CD4-positive, CD25-positive, alpha-beta regulatory T cell (primary cell): ENCODE measurements at regions not wholly inside any gene's neighbourhood (a gene's known extent, or its start where the extent isn't known, plus 50 kb on each side); places are given as distances from the start of the nearest gene placed in this dataset.

Source experiments
- ATAC-seq, 2 donors: fragments of 150-1000 bp; cut with Tn5 transposase; one replicate each; pipeline ENCODE4 v1.10.0; 2021; ENCODE audit warnings: low read depth in 2 of 2, moderate number of reproducible peaks in 2 of 2, moderate library complexity in 1 of 2
- DNase-seq, 3 donors: peaks; one replicate each; pipeline versions ENCODE4 v3.0.0 to v3.0.0-alpha.2; 2012 to 2022; ENCODE audit warnings: mixed read lengths in 1 of 3
- H3K27ac ChIP-seq: one replicate; pipeline ENCODE4 v1.7.0; 2013; ENCODE audit warnings: mild to moderate bottlenecking, low read length; ENCODE audit not compliant: insufficient read depth, poor library complexity, severe bottlenecking
- H3K27me3 ChIP-seq: one replicate; pipeline ENCODE4 v1.7.0; 2013; ENCODE audit warnings: low read length; ENCODE audit not compliant: control insufficient read depth, insufficient read depth
- H3K36me3 ChIP-seq: one replicate; pipeline ENCODE4 v1.7.0; 2013; ENCODE audit warnings: mild to moderate bottlenecking, low read length, moderate library complexity; ENCODE audit not compliant: control insufficient read depth, insufficient read depth
- H3K4me1 ChIP-seq: 2 replicates; pipeline ENCODE4 v1.7.0; 2013; ENCODE audit warnings: mild to moderate bottlenecking, low read length; ENCODE audit not compliant: insufficient read depth, control insufficient read depth, poor library complexity, severe bottlenecking
- H3K4me3 ChIP-seq: one replicate; pipeline ENCODE4 v1.7.0; 2013; ENCODE audit warnings: low read depth, mild to moderate bottlenecking, low read length, moderate library complexity
- H3K9me3 ChIP-seq, 2 experiments: 1 replicate in 1 of 2; 2 replicates in 1 of 2; pipeline ENCODE4 v1.7.0; 2013; ENCODE audit warnings: low read length in 2 of 2, mild to moderate bottlenecking in 1 of 2, moderate library complexity in 1 of 2; ENCODE audit not compliant: control insufficient read depth in 2 of 2
- H3K27ac Mint-ChIP-seq, 3 donors: one replicate each; pipeline ENCODE4 v1.8.0; 2020 to 2022; ENCODE audit warnings: mild to moderate bottlenecking in 3 of 3, mixed read lengths in 3 of 3, moderate library complexity in 2 of 3
- H3K27me3 Mint-ChIP-seq: one replicate; pipeline ENCODE4 v1.8.0; 2022; ENCODE audit warnings: mild to moderate bottlenecking, mixed read lengths
- H3K36me3 Mint-ChIP-seq: one replicate; pipeline ENCODE4 v1.8.0; 2020; ENCODE audit warnings: mixed read lengths
- H3K4me1 Mint-ChIP-seq, 4 donors: one replicate each; pipeline ENCODE4 v1.8.0; 2020 to 2022; ENCODE audit warnings: mixed read lengths in 4 of 4, mild to moderate bottlenecking in 1 of 4
- H3K4me3 Mint-ChIP-seq, 4 donors: one replicate each; pipeline ENCODE4 v1.8.0; 2020 to 2022; ENCODE audit warnings: mild to moderate bottlenecking in 4 of 4, mixed read lengths in 4 of 4, moderate library complexity in 3 of 4
- H3K9me3 Mint-ChIP-seq, 7 donors: one replicate each; pipeline ENCODE4 v1.8.0; 2020 to 2022; ENCODE audit warnings: mixed read lengths in 7 of 7, mild to moderate bottlenecking in 3 of 7, moderate library complexity in 2 of 7

- Mint-ChIP-seq H3K9me3 (peaks cover 0 to 5% (median 0%) of the 10 kb centered on the region in 7 donors), H3K27me3 (no peaks in the 10 kb centered on the region), H3K36me3 (no peaks in the 10 kb centered on the region), H3K4me1 (peaks cover 0 to 2% (median 0%) of the 10 kb centered on the region in 4 donors), H3K4me3 (no peak overlapping the region), H3K27ac (no peak overlapping the region)
- no peak overlapping the region for H3K4me3 ChIP-seq
- no peaks in the 10 kb centered on the region for H3K4me1 ChIP-seq
- no peaks in the 10 kb centered on the region for H3K9me3 ChIP-seq
- no peaks in the 10 kb centered on the region for H3K36me3 ChIP-seq
- no peak overlapping the region for H3K27ac ChIP-seq
- H3K27me3 ChIP-seq, result no peaks in the 10 kb centered on the region
- DNase-seq (no peak), ATAC-seq (no peak)
These were observed 273.6 kb upstream of the RGMB start for GRCh38 chr5:98499892-98500291.

- Histone ChIP-seq H3K4me3 (no peak overlapping the region), H3K9me3 (no peaks in the 10 kb centered on the region), H3K27ac (no peak overlapping the region), H3K4me1 (no peaks in the 10 kb centered on the region), H3K36me3 (no peaks in the 10 kb centered on the region), H3K27me3 (no peaks in the 10 kb centered on the region)
- Mint-ChIP-seq H3K4me1 (peaks cover 0 to 2% (median 0%) of the 10 kb centered on the region in 4 donors), H3K9me3 (peaks cover 0 to 3% (median 0%) of the 10 kb centered on the region in 7 donors), H3K4me3 (no peak overlapping the region), H3K27me3 (no peaks in the 10 kb centered on the region), H3K27ac (no peak overlapping the region), H3K36me3 (no peaks in the 10 kb centered on the region)
- ATAC-seq (no peak), DNase-seq (no peak)
These were observed 272.7 kb upstream of the RGMB start for GRCh38 chr5:98500811-98501210.

- H3K36me3 Mint-ChIP-seq, result no peaks in the 10 kb centered on the region
- H3K9me3 Mint-ChIP-seq, result peaks cover 0 to 2% (median 0%) of the 10 kb centered on the region in 7 donors
- H3K9me3 ChIP-seq, result no peaks in the 10 kb centered on the region
- no peak overlapping the region for H3K27ac ChIP-seq
- no peaks in the 10 kb centered on the region for H3K27me3 ChIP-seq
- H3K27ac Mint-ChIP-seq, result no peak overlapping the region
- H3K4me1 ChIP-seq, result no peaks in the 10 kb centered on the region
- H3K4me3 Mint-ChIP-seq, result no peak overlapping the region
- H3K4me1 Mint-ChIP-seq, result peaks cover 0 to 2% (median 0%) of the 10 kb centered on the region in 4 donors
- ATAC-seq (no peak), DNase-seq (no peak)
- no peaks in the 10 kb centered on the region for H3K36me3 ChIP-seq
- H3K27me3 Mint-ChIP-seq, result no peaks in the 10 kb centered on the region
- no peak overlapping the region for H3K4me3 ChIP-seq
These were observed 269.8 kb upstream of the RGMB start for GRCh38 chr5:98503616-98504015.

- H3K4me3 ChIP-seq, result no peak overlapping the region
- H3K27me3 ChIP-seq, result no peaks in the 10 kb centered on the region
- no peaks in the 10 kb centered on the region for H3K36me3 ChIP-seq
- ATAC-seq (no peak), DNase-seq (no peak)
- H3K4me1 ChIP-seq, result no peaks in the 10 kb centered on the region
- Mint-ChIP-seq H3K36me3 (no peaks in the 10 kb centered on the region), H3K27me3 (no peaks in the 10 kb centered on the region), H3K27ac (no peak overlapping the region), H3K4me1 (peaks cover 0 to 2% (median 0%) of the 10 kb centered on the region in 4 donors), H3K4me3 (no peak overlapping the region), H3K9me3 (peaks cover 0 to 2% (median 0%) of the 10 kb centered on the region in 7 donors)
- H3K27ac ChIP-seq, result no peak overlapping the region
- H3K9me3 ChIP-seq, result no peaks in the 10 kb centered on the region
These were observed 269.0 kb upstream of the RGMB start for GRCh38 chr5:98504505-98504904.

GRCh38 chr5:98510143-98510985 lies 263.1 kb upstream of the RGMB start:
- Mint-ChIP-seq H3K4me3 (no peak overlapping the region), H3K27me3 (no peaks in the 10 kb centered on the region), H3K36me3 (no peaks in the 10 kb centered on the region), H3K9me3 (peaks cover 0 to 2% (median 1%) of the 10 kb centered on the region in 7 donors), H3K27ac (no peak overlapping the region), H3K4me1 (no peaks in the 10 kb centered on the region)
- H3K9me3 ChIP-seq, result no peaks in the 10 kb centered on the region
- no peaks in the 10 kb centered on the region for H3K27me3 ChIP-seq
- no peaks in the 10 kb centered on the region for H3K4me1 ChIP-seq
- DNase-seq, result no peak
- no peaks in the 10 kb centered on the region for H3K36me3 ChIP-seq
- no peak overlapping the region for H3K4me3 ChIP-seq
- ATAC-seq, result peak in 1 of 2 donors; percentile 24
- H3K27ac ChIP-seq, result no peak overlapping the region

- Mint-ChIP-seq H3K4me1 (no peaks in the 10 kb centered on the region), H3K9me3 (peaks cover 0 to 3% (median 0%) of the 10 kb centered on the region in 7 donors), H3K27ac (no peak overlapping the region), H3K36me3 (no peaks in the 10 kb centered on the region), H3K27me3 (no peaks in the 10 kb centered on the region), H3K4me3 (no peak overlapping the region)
- H3K4me1 ChIP-seq, result no peaks in the 10 kb centered on the region
- no peak overlapping the region for H3K27ac ChIP-seq
- no peak for DNase-seq
- no peak overlapping the region for H3K4me3 ChIP-seq
- ATAC-seq, result no peak
- no peaks in the 10 kb centered on the region for H3K27me3 ChIP-seq
- no peaks in the 10 kb centered on the region for H3K36me3 ChIP-seq
- no peaks in the 10 kb centered on the region for H3K9me3 ChIP-seq
These were observed 260.1 kb upstream of the RGMB start for GRCh38 chr5:98513380-98513779.

- Histone ChIP-seq H3K27ac (no peak overlapping the region), H3K4me3 (no peak overlapping the region), H3K9me3 (no peaks in the 10 kb centered on the region), H3K27me3 (no peaks in the 10 kb centered on the region), H3K4me1 (no peaks in the 10 kb centered on the region), H3K36me3 (no peaks in the 10 kb centered on the region)
- H3K4me3 Mint-ChIP-seq, result no peak overlapping the region
- no peak overlapping the region for H3K27ac Mint-ChIP-seq
- DNase-seq, result no peak
- H3K36me3 Mint-ChIP-seq, result no peaks in the 10 kb centered on the region
- no peak for ATAC-seq
- H3K9me3 Mint-ChIP-seq, result peaks cover 0 to 2% (median 0%) of the 10 kb centered on the region in 7 donors
- H3K4me1 Mint-ChIP-seq, result no peaks in the 10 kb centered on the region
- H3K27me3 Mint-ChIP-seq, result no peaks in the 10 kb centered on the region
These were observed 259.2 kb upstream of the RGMB start for GRCh38 chr5:98514215-98514614.

- no peak overlapping the region for H3K4me3 ChIP-seq
- no peaks in the 10 kb centered on the region for H3K36me3 Mint-ChIP-seq
- no peaks in the 10 kb centered on the region for H3K9me3 ChIP-seq
- H3K36me3 ChIP-seq, result no peaks in the 10 kb centered on the region
- H3K27ac ChIP-seq, result no peak overlapping the region
- H3K27me3 ChIP-seq, result no peaks in the 10 kb centered on the region
- no peak overlapping the region for H3K4me3 Mint-ChIP-seq
- no peaks in the 10 kb centered on the region for H3K27me3 Mint-ChIP-seq
- H3K27ac Mint-ChIP-seq, result no peak overlapping the region
- peaks cover 0 to 3% (median 0%) of the 10 kb centered on the region in 7 donors for H3K9me3 Mint-ChIP-seq
- H3K4me1 Mint-ChIP-seq, result no peaks in the 10 kb centered on the region
- H3K4me1 ChIP-seq, result no peaks in the 10 kb centered on the region
- DNase-seq (no peak), ATAC-seq (no peak)
These were observed 256.8 kb upstream of the RGMB start for GRCh38 chr5:98516701-98517100.
